Activated CD4-positive, alpha-beta T cell treated with anti-CD3 and anti-CD28 coated beads, Interleukin-2, amount 10 ng/mL, durations not matched to agents 24 days and 14 days (primary cell): ENCODE measurements at regions not wholly inside any gene's neighbourhood (a gene's known extent, or its start where the extent isn't known, plus 50 kb on each side); places are given as distances from the start of the nearest gene placed in this dataset.

Source experiments
- DNase-seq: peaks from one replicate; pipeline ENCODE4 v3.0.0; 2022
- H3K27ac Mint-ChIP-seq: one replicate; pipeline ENCODE4 v1.8.0; 2022; ENCODE audit warnings: mild to moderate bottlenecking, mixed read lengths
- H3K27me3 Mint-ChIP-seq: one replicate; pipeline ENCODE4 v1.8.0; 2022; ENCODE audit warnings: mixed read lengths
- H3K36me3 Mint-ChIP-seq: one replicate; pipeline ENCODE4 v1.8.0; 2022; ENCODE audit warnings: low read depth, mild to moderate bottlenecking, mixed read lengths
- H3K4me1 Mint-ChIP-seq: one replicate; pipeline ENCODE4 v1.8.0; 2021; ENCODE audit warnings: mixed read lengths
- H3K4me3 Mint-ChIP-seq: one replicate; pipeline ENCODE4 v1.8.0; 2022; ENCODE audit warnings: mild to moderate bottlenecking, moderate library complexity, mixed read lengths
- H3K9me3 Mint-ChIP-seq: one replicate; pipeline ENCODE4 v1.8.0; 2021; ENCODE audit warnings: mixed read lengths
- intact Hi-C: fragments of 100-400 bp; cut with micrococcal nuclease; formaldehyde crosslinking; loops from one replicate; pipeline ENCODE4 v1.15.1; 2023

DNA sequence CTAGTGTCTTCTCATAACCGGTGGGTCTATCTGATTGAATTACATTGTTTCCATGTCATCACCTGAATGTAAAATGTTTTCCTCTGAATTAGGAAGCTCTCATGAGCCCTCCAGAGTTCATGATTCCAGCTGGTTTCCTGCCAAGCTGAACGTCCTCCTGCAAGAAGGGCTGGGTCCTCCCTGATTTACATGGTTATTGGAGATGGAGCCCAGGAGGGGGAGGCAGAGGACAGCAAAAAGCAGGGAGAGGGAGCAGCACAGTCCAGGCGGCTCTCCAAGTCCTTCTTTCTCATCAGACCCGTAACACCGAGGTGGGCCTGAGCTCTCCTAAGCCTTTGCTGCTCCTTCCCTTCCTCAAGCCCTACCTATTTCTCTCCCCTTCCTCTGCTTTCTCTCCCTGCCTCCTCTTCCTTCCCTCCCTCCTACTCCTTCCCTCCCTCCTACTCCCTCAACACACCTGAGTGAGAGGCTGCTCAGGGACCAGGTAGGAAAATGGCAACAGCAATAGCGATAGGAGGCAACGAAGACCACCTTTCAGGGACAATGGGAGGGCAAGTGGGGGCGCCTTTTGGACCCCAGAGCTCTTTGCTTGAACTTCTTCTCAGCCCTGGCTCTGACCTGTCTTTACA, 265.9 kb downstream of the PRDM2 start:
- intact Hi-C loops = no loop called here
- Mint-ChIP-seq H3K4me3 (no peak overlapping the region), H3K4me1 (no peaks in the 10 kb centered on the region), H3K9me3 (peaks cover 11% of the 10 kb centered on the region), H3K27me3 (peaks cover 4% of the 10 kb centered on the region), H3K27ac (no peak overlapping the region), H3K36me3 (no peaks in the 10 kb centered on the region)
- DNase-seq = no peak

DNA sequence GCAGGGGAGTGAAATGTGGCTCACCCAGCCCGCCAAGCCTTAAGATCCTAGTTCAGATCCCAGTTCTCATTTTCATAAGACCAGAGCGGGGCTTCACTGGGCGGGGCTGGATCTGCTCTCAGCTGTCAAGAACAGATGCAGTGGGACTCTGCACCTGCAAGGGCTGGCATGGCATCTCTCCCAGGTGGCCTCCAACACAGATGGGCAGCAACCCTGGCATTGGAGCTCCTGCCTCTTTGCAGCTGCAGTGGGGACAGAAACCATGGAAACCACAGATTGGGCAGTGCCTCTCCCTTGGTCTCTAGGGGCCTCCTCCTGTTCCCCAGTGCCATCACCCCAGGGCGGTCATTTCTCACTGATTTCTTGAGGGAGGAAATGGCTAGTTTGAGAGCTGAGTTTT, 267.7 kb downstream of the PRDM2 start:
- H3K27ac Mint-ChIP-seq = no peak overlapping the region
- intact Hi-C loops = no loop called here
- H3K36me3 Mint-ChIP-seq = no peaks in the 10 kb centered on the region
- no peaks in the 10 kb centered on the region for H3K4me1 Mint-ChIP-seq
- DNase-seq = no peak
- H3K27me3 Mint-ChIP-seq = peaks cover 4% of the 10 kb centered on the region
- no peak overlapping the region for H3K4me3 Mint-ChIP-seq
- peaks cover 17% of the 10 kb centered on the region for H3K9me3 Mint-ChIP-seq

DNA sequence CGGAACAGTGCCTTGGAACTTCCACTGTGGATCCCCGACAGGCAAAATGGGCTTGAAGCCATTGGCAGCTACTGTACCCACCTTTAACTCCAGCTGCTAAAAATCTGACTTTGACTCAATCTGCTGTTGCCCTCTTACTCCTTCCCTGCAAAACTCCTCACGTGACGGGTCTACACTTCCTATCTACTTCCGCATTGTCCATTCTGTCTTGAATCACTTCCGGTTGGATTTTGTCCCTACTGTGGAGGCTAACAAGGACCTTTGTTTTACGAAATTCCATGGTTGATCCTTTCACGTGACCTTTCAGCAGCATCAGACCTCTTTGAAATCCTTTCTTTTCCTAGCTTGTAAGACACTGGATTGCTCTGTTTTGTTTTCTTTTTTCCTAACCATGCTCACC, 268.4 kb downstream of the PRDM2 start:
- H3K9me3 Mint-ChIP-seq = peaks cover 17% of the 10 kb centered on the region
- intact Hi-C loops = no loop called here
- H3K4me3 Mint-ChIP-seq = no peak overlapping the region
- H3K4me1 Mint-ChIP-seq = no peaks in the 10 kb centered on the region
- H3K27me3 Mint-ChIP-seq = peaks cover 4% of the 10 kb centered on the region
- no peak for DNase-seq
- no peaks in the 10 kb centered on the region for H3K36me3 Mint-ChIP-seq
- no peak overlapping the region for H3K27ac Mint-ChIP-seq

DNA sequence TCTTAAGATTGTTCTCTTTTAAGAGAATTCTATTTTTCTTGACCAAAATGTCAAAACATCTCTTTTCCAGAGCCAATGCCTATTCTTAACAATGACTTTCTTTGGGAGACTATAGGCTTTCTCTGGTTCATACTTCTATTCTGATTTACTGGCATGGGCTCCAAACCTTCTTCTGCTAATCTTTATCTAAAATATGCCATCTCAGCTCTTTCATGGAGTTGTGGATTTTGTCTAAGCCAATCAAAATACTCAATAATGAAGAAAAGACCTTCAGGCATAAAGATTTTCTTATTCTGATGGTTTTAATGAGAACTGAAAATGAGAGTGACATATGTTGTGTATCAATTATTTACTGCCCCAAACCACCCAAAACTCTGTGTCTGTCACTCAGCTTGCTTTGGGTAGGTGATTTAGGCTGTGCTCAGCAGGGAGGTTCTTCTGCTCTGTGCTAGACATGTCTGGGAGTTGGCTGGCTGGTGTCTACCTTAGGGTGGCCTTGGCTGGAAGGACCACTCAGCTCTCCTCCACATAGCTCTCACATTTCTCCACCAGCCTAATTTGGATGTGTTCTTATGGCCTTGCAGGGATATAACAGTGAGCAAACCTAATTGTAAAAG, 270.8 kb downstream of the PRDM2 start:
- Mint-ChIP-seq H3K4me1 (no peaks in the 10 kb centered on the region), H3K9me3 (peaks cover 17% of the 10 kb centered on the region), H3K27ac (no peak overlapping the region), H3K36me3 (no peaks in the 10 kb centered on the region), H3K4me3 (no peak overlapping the region), H3K27me3 (no peaks in the 10 kb centered on the region)
- intact Hi-C loops = no loop called here
- no peak for DNase-seq

DNA sequence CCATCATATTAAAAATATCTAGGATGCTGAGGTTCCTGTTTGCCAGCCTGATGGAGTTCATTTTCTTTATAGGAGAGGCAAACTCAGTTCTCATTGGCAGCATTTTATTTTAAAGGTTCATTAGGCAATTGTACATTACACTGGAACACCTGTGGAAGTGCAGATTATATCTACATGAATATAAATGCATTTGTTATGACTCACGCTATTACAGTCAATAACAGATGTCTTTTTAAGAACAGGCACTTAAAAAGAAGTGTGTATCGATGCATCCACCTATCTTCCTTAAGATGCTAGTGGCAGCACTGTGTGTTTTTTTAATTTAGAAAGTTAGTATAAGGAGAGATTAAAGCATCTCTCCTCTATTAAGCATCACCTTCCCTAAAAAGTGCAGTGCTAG, 276.5 kb downstream of the PRDM2 start:
- intact Hi-C loops = no loop called here
- H3K4me3 Mint-ChIP-seq = no peak overlapping the region
- H3K27ac Mint-ChIP-seq = no peak overlapping the region
- H3K27me3 Mint-ChIP-seq = no peaks in the 10 kb centered on the region
- no peaks in the 10 kb centered on the region for H3K4me1 Mint-ChIP-seq
- DNase-seq = no peak
- H3K9me3 Mint-ChIP-seq = peaks cover 4% of the 10 kb centered on the region
- no peaks in the 10 kb centered on the region for H3K36me3 Mint-ChIP-seq

DNA sequence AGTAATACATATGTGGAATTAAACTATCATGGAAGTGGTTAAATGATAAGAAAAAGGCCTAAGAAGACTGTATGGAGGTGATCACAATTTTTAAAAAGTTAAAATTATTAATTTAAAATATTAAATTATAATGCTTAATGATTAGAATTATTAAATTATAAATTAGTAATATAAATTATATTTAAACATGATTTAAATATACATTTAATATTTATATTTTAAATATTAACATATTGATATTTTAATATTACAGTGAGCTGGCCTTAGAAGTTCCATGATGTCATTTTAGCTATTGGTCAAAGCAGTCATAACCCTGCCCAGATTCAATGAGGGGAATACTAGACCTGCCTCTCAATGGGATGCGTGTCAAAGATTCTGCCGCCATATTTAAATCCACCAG, 281.2 kb downstream of the PRDM2 start:
- H3K27ac Mint-ChIP-seq = no peak overlapping the region
- DNase-seq = no peak
- H3K4me1 Mint-ChIP-seq = no peaks in the 10 kb centered on the region
- H3K4me3 Mint-ChIP-seq = no peak overlapping the region
- H3K36me3 Mint-ChIP-seq = no peaks in the 10 kb centered on the region
- intact Hi-C loops = no loop called here
- no peaks in the 10 kb centered on the region for H3K9me3 Mint-ChIP-seq
- no peaks in the 10 kb centered on the region for H3K27me3 Mint-ChIP-seq

DNA sequence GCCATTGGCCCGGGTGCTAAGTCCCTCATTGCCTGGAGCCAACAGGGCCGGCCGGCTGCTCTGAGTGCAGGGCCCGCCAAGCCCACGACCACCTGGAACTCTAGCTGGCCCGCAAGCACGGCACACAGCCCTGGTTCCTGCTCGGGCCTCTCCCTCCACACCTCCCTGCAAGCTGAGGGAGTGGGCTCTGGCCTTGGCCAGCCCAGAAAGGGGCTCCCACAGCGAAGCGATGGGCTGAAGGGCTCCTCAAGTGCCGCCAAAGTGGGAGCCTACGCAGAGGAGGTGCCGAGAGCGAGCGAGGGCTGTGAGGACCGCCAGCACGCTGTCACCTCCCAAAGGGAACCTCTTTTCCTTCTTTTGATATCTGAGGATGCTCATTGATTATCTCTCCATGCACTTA, 283.4 kb downstream of the PRDM2 start:
- no peak for DNase-seq
- intact Hi-C loops = no loop called here
- no peak overlapping the region for H3K27ac Mint-ChIP-seq
- no peaks in the 10 kb centered on the region for H3K9me3 Mint-ChIP-seq
- no peaks in the 10 kb centered on the region for H3K36me3 Mint-ChIP-seq
- peaks cover 3% of the 10 kb centered on the region for H3K27me3 Mint-ChIP-seq
- H3K4me1 Mint-ChIP-seq = no peaks in the 10 kb centered on the region
- no peak overlapping the region for H3K4me3 Mint-ChIP-seq

DNA sequence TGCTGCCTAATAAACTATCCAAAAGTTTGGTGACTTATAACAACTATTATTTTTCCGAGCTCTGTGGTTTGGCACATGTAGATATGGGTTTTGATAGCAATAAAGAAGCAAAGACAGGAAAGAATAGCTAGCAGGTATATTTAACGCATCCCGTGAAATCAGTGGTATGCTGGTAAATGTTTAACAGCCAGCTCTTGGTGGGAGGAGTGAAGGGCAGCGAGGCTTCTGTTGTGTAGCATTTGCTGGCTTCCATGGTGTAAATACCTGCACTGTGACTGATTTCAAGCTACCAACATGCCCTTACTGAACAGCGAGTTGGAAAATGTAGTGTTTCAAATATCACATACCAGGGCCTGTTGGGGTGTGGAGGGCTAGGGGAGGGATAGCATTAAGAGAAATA, 291.0 kb downstream of the PRDM2 start:
- intact Hi-C loops = no loop called here
- Mint-ChIP-seq H3K4me1 (no peaks in the 10 kb centered on the region), H3K27ac (no peak overlapping the region), H3K36me3 (no peaks in the 10 kb centered on the region), H3K27me3 (peaks cover 3% of the 10 kb centered on the region), H3K4me3 (no peak overlapping the region), H3K9me3 (peaks cover 4% of the 10 kb centered on the region)
- DNase-seq = no peak

DNA sequence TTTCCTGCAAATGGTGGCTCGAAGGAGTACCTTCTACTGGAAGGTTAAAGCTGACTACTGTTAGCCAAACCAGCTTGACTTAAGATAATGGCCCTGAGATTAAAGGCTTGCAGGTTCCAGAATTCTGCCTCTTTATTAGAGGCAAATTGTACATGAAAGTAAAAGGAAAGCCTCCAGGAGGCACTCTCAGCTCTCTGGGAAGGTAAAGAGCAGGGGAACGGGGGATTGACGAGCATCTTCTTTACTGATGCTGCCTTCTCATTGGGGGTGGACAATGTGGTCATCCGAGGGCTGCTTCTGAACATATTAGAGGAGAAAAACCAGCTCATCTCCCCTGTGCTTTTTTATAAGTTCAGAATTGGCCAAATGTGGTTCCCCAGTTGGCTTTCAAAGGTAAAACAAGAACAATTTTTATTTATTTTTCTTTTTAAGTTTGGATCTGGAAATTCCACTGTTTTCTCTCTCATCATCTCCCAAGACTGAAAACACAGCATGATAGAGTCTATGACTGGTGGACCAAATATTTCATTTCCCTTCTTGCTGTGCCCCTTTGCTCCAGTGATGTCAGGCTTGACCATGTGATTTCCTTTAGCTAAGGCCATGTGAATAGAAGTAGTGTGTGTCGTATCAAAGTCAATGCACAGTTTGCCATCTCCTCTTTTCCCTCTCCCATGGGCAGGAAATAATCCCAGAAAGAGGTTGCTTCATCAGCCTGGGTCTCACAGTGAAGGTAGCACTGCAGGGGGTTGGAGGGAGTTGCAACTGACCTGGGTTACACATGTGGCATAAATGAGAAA, 292.7 kb downstream of the PRDM2 start:
- intact Hi-C loops = no loop called here
- Mint-ChIP-seq H3K9me3 (peaks cover 13% of the 10 kb centered on the region), H3K36me3 (no peaks in the 10 kb centered on the region), H3K4me1 (no peaks in the 10 kb centered on the region), H3K4me3 (no peak overlapping the region), H3K27me3 (no peaks in the 10 kb centered on the region), H3K27ac (no peak overlapping the region)
- no peak for DNase-seq

DNA sequence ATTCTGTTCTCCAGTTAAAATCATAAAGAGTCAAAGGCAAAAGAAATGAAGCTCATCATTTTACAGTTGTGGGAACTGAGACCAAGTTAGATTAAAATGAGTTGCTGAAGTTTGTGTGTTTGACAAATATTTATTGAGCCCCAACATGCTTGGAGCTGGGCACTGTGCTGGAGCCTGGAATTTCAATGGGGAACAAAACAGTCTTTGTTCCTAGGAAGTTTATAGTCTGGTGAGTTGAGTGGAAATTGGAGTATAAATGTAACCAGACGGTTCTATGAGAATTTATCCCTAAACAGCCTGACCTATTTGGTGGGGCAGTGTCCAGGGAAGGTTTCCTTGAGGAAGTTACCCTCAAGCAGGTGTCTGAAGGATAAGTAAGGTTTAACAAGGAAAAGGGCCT, 294.4 kb downstream of the PRDM2 start:
- peaks cover 15% of the 10 kb centered on the region for H3K9me3 Mint-ChIP-seq
- intact Hi-C loops = no loop called here

DNA sequence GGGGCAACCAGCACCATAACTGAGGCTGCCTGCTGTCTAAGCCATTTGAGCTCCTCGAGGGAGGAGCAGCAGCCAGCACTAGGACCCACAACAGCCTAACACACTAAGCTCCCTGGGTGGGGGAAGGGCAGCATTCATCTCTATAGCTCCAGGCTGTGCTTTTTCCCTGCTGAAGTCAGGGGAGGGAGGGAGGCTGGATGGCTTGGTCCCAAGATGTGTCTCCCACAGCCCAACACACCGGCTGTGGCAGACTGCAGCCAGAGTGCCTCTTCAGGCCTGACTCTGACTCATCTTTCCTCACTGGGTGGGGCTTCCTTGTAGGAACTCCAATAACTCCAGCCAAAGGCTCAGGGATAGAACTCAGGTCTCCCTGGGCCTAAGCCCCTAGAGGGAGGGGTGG, 296.3 kb downstream of the PRDM2 start:
- intact Hi-C loops = no loop called here
- H3K27me3 Mint-ChIP-seq = no peaks in the 10 kb centered on the region
- no peaks in the 10 kb centered on the region for H3K4me1 Mint-ChIP-seq
- peaks cover 25% of the 10 kb centered on the region for H3K9me3 Mint-ChIP-seq
- no peak overlapping the region for H3K27ac Mint-ChIP-seq
- no peak for DNase-seq
- no peaks in the 10 kb centered on the region for H3K36me3 Mint-ChIP-seq
- H3K4me3 Mint-ChIP-seq = no peak overlapping the region

More for the DNA sequence above, 294.4 kb downstream of the PRDM2 start:
- Mint-ChIP-seq H3K27ac (no peak overlapping the region), H3K4me1 (no peaks in the 10 kb centered on the region), H3K4me3 (no peak overlapping the region), H3K36me3 (no peaks in the 10 kb centered on the region), H3K27me3 (no peaks in the 10 kb centered on the region)
- no peak for DNase-seq

DNA sequence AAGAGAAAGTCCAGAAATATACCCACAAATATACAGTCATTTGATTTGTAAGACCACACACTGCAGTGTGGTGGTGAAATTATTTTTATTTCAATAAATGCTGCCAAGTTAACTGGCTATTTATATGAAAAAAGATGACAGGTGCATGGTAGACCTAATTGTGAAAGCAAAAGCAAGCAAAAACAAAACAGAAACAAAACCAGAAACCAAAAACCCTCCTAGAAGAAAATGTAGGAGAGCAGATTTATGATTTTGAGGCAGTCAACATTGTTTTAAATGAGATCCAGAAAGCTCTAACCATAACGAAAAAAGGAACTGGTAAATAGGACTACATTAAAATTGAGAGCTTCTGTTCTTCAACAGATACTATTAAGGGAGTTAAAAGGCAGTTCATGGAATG, 303.6 kb downstream of the PRDM2 start:
- Mint-ChIP-seq H3K27me3 (no peaks in the 10 kb centered on the region), H3K27ac (no peak overlapping the region), H3K4me1 (peaks cover 3% of the 10 kb centered on the region), H3K4me3 (no peak overlapping the region), H3K36me3 (no peaks in the 10 kb centered on the region), H3K9me3 (peaks cover 11% of the 10 kb centered on the region)
- DNase-seq = no peak
- intact Hi-C loops = no loop called here

DNA sequence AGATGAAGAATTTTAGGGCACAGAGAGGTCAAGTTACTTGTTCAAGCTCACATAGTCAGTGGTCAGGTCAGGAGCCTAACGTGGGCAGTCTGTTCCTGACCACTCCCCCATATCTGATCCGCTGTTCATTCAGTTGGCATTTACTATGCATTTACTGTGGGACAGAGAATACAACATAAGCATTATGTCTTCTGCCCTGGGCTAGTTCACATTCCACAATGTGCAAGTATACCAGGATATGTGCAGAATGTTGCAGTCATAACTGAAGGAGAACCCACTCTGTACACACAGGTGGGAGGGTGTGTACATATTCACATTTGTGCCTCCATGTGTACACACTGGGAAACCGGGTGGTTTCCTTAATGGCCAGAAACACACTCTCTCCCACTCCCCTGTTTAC, 309.6 kb downstream of the PRDM2 start:
- no peak for DNase-seq
- no peaks in the 10 kb centered on the region for H3K27me3 Mint-ChIP-seq
- no peaks in the 10 kb centered on the region for H3K4me1 Mint-ChIP-seq
- no peaks in the 10 kb centered on the region for H3K36me3 Mint-ChIP-seq
- no peak overlapping the region for H3K4me3 Mint-ChIP-seq
- H3K27ac Mint-ChIP-seq = no peak overlapping the region
- no peaks in the 10 kb centered on the region for H3K9me3 Mint-ChIP-seq
- intact Hi-C loops = no loop called here

DNA sequence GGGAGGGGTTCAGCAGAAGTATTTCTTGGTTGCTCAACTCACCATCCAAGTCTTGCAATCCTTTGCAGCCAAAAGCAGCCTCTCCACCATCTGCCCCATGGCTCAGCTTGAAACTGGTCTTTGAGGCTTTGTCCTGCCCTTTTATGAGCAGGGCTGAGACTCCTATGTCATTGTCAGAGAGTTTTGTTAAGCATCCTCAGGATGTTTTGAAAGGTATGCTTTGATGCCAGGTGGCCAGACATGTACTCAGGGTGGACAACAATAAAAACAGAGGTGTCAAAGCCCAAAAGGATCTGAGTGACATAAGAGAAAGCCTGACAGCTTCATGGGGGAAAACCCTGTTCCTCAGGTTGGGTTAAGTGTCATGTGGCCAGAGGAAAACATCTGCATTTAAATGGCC, 310.5 kb downstream of the PRDM2 start:
- Mint-ChIP-seq H3K9me3 (no peaks in the 10 kb centered on the region), H3K4me3 (no peak overlapping the region), H3K27me3 (no peaks in the 10 kb centered on the region), H3K27ac (no peak overlapping the region), H3K4me1 (no peaks in the 10 kb centered on the region), H3K36me3 (no peaks in the 10 kb centered on the region)
- intact Hi-C loops = no loop called here
- DNase-seq = no peak
